Peyer's patch (tissue), 4 donors: ENCODE measurements at regions not wholly inside any gene's neighbourhood (a gene's known extent, or its start where the extent isn't known, plus 50 kb on each side); places are given as distances from the start of the nearest gene placed in this dataset.

Source experiments
- DNase-seq, 3 donors: peaks; one replicate each; pipeline ENCODE4 v3.0.0-alpha.2; 2017 to 2019
- H3K27ac ChIP-seq, 4 donors: fragments of 200-600 bp; sonication (generic); one replicate each; pipeline ENCODE4 v1.5.1; 2016 to 2019
- H3K27me3 ChIP-seq, 2 donors: fragments of 200-600 bp; sonication (generic); one replicate each; pipeline ENCODE4 v1.5.1; 2019
- H3K36me3 ChIP-seq, 3 donors: fragments of 200-600 bp; sonication (generic); one replicate each; pipeline ENCODE4 v1.5.1; 2016 to 2019
- H3K4me1 ChIP-seq, 4 donors: fragments of 200-600 bp; sonication (generic); one replicate each; pipeline ENCODE4 v1.5.1; 2016 to 2019
- H3K4me3 ChIP-seq, 4 donors: fragments of 200-600 bp; sonication (generic); 1 replicate in 3 of 4; 2 replicates in 1 of 4; pipeline ENCODE4 v1.5.1; 2016 to 2019; ENCODE audit warnings: mild to moderate bottlenecking in 1 of 4
- H3K9me3 ChIP-seq, 4 donors: fragments of 200-600 bp; sonication (generic); one replicate each; pipeline ENCODE4 v1.5.1; 2016 to 2019; ENCODE audit warnings: mild to moderate bottlenecking in 1 of 4
- POLR2A ChIP-seq, 2 donors: fragments of 450-650 bp; IDR thresholded peaks; one replicate each; pipeline ENCODE4 v1.5.1; 2017; ENCODE audit warnings: antibody characterized with exemption in 2 of 2, mild to moderate bottlenecking in 2 of 2, moderate library complexity in 2 of 2
- TF ChIP-seq, protein P1 (sequence below), 6 experiments: fragments of 450-650 bp in 4 of 6; fragments of 200-600 bp in 2 of 6; sonication (generic) in 1 of 6; IDR thresholded peaks; one replicate each; pipeline ENCODE4 v1.5.1; 2017 to 2019; ENCODE audit warnings: antibody characterized with exemption in 6 of 6, mild to moderate bottlenecking in 3 of 6, moderate library complexity in 1 of 6

DNA sequence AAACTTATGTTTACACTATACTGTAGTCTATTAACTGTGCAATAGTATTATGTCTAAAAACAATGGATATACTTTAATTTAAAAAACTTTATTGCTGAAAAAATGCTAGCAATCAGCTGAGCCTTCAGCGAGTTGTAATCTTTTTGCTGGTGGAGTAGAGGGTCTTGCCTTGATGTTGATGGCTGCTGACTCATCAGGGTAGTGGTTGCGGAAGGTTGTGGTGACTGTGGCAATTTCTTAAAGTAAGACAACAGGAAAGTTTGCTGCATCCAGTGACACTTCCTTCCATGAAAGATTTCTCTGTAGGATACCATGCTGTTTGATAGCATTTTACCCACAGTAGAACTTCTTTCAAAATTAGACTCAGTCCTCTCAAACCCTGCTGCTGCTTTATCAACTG, 234.7 kb upstream of the CSF3R start:
- no peak overlapping the region for H3K27ac ChIP-seq
- no peak for DNase-seq
- H3K4me3 ChIP-seq, result no peak overlapping the region
- H3K4me1 ChIP-seq, result no peaks in the 10 kb centered on the region
- TF ChIP-seq POLR2A (IDR thresholded peaks at IDR 0.05), result no peak
- TF ChIP-seq, protein P1, sequence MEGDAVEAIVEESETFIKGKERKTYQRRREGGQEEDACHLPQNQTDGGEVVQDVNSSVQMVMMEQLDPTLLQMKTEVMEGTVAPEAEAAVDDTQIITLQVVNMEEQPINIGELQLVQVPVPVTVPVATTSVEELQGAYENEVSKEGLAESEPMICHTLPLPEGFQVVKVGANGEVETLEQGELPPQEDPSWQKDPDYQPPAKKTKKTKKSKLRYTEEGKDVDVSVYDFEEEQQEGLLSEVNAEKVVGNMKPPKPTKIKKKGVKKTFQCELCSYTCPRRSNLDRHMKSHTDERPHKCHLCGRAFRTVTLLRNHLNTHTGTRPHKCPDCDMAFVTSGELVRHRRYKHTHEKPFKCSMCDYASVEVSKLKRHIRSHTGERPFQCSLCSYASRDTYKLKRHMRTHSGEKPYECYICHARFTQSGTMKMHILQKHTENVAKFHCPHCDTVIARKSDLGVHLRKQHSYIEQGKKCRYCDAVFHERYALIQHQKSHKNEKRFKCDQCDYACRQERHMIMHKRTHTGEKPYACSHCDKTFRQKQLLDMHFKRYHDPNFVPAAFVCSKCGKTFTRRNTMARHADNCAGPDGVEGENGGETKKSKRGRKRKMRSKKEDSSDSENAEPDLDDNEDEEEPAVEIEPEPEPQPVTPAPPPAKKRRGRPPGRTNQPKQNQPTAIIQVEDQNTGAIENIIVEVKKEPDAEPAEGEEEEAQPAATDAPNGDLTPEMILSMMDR (IDR thresholded peaks at IDR 0.05), result no peak
- no peaks in the 10 kb centered on the region for H3K27me3 ChIP-seq
- no peaks in the 10 kb centered on the region for H3K9me3 ChIP-seq
- H3K36me3 ChIP-seq, result no peaks in the 10 kb centered on the region

DNA sequence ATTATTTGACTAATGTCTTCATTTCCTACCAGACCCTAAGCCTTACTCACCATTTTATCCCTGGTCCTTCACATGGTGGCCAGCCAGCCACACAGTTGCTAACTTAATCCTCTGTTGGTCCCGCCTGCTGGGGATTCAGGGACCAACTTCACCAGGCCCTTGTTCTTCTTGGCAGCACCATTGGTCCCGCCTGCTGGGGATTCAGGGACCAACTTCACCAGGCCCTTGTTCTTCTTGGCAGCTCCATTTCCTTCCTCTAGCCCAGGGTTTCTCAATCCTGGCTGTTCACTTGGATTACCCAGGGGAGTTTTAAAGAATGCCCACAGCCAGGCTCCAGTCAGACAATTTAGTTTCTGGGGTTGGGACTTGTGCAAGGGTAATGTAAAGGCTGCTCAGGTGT, 233.1 kb upstream of the CSF3R start:
- Histone ChIP-seq H3K27ac (no peak overlapping the region), H3K9me3 (no peaks in the 10 kb centered on the region), H3K4me3 (no peak overlapping the region), H3K36me3 (no peaks in the 10 kb centered on the region), H3K4me1 (no peaks in the 10 kb centered on the region), H3K27me3 (no peaks in the 10 kb centered on the region)
- TF ChIP-seq, protein P1 (IDR thresholded peaks at IDR 0.05), result no peak
- no peak for TF ChIP-seq POLR2A (IDR thresholded peaks at IDR 0.05)
- no peak for DNase-seq

DNA sequence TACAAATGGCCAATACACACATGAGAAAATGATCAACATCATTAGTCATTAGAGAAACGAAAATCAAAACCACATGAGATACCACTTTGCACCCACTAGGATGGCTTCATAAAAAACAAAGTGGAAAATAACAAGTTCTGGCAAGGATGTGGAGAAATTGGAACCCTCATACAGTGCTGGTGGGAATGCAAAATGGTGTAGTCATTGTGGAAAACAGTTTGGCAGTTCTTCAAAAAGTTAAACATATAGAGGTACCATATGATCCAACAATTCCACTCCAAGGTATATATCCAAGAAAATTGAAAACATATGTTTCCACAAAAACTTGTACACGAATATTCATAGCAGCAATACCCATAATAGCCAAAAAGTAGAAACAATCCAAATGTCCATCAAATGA, 231.6 kb upstream of the CSF3R start:
- Histone ChIP-seq H3K4me3 (no peak overlapping the region), H3K9me3 (no peaks in the 10 kb centered on the region), H3K27ac (no peak overlapping the region), H3K4me1 (no peaks in the 10 kb centered on the region), H3K36me3 (no peaks in the 10 kb centered on the region), H3K27me3 (no peaks in the 10 kb centered on the region)
- no peak for DNase-seq
- no peak for TF ChIP-seq POLR2A (IDR thresholded peaks at IDR 0.05)
- TF ChIP-seq, protein P1 (IDR thresholded peaks at IDR 0.05), result no peak

DNA sequence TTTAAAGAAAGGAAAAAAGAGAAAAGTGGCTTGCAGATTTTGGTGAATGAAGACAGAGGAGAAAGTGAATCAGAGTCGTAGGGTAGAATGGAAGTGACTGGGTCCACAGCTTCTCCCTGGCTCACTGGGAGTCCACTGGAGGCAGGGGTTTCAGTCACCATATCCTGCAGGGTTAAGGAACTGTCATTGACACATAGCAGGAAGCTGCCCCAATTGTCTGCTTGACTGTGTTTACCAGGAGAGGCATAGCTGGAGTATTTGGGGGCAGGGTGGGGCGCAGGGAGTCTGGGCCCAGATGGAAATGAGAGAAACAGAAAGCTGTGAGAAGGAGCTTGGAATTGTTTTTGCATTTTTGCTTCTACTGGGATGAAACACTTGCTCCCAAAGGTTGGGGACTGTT, 228.8 kb upstream of the CSF3R start:
- H3K4me3 ChIP-seq, result no peak overlapping the region
- TF ChIP-seq, protein P1 (IDR thresholded peaks at IDR 0.05), result no peak
- no peak for TF ChIP-seq POLR2A (IDR thresholded peaks at IDR 0.05)
- no peaks in the 10 kb centered on the region for H3K9me3 ChIP-seq
- no peak for DNase-seq
- H3K27ac ChIP-seq, result no peak overlapping the region
- no peaks in the 10 kb centered on the region for H3K4me1 ChIP-seq
- H3K36me3 ChIP-seq, result no peaks in the 10 kb centered on the region
- H3K27me3 ChIP-seq, result no peaks in the 10 kb centered on the region

DNA sequence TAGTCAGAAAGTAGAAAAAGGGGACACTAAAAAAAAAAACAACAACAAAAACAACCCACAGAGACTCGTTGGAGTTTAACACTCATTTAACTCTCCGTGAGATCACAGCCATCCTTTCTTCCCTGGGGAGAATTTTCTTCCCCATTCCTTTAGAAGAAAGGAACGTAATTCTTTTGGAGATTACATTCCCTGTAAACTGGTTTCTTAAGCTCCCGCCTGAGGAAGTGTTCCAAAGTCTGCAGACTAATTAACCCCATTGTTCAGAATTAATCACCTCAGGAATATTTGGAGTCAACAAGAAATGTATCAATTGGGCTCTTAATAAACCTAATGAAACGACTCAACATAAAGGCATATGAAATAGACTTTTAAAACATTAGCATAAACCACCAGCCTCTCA, 228.2 kb upstream of the CSF3R start:
- H3K9me3 ChIP-seq, result no peaks in the 10 kb centered on the region
- no peak for DNase-seq
- H3K36me3 ChIP-seq, result no peaks in the 10 kb centered on the region
- H3K4me1 ChIP-seq, result no peaks in the 10 kb centered on the region
- no peak overlapping the region for H3K27ac ChIP-seq
- H3K27me3 ChIP-seq, result no peaks in the 10 kb centered on the region
- TF ChIP-seq, protein P1 (IDR thresholded peaks at IDR 0.05), result no peak
- no peak for TF ChIP-seq POLR2A (IDR thresholded peaks at IDR 0.05)
- no peak overlapping the region for H3K4me3 ChIP-seq

DNA sequence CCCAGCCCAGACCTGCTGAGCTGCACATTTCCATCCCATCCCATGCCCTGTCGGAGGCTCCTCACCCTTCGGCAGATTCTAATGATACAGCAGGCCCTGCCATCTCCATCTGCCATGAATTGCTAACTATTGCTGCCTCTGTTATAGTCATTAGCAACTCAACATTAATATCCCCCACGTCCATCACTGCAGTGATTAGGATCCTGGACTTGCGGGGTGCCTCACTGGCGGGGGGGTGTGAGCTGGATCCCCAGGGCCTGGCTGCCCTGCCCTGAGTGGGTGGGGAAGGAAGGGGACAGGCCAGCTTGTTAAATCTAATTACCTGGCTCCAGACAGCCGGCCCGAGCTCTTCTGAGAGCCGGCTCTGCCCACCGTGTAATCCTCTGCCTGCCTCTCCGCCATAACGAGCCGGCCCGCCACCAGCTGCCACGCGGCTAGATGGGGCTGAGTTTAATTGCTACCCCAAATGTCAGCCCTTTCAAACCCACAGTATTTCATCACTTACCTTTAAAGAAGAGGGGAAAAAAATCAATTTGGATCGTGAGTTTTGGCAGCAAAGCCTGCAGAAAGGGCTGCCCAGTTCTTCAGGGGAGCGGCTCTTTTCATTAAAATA, 227.3 kb upstream of the CSF3R start:
- DNase-seq, result no peak
- TF ChIP-seq, protein P1 (IDR thresholded peaks at IDR 0.05), result no peak
- TF ChIP-seq POLR2A (IDR thresholded peaks at IDR 0.05), result no peak
- H3K27me3 ChIP-seq, result no peaks in the 10 kb centered on the region

More for the DNA sequence above, 227.3 kb upstream of the CSF3R start:
- Histone ChIP-seq H3K4me3 (no peak overlapping the region), H3K36me3 (no peaks in the 10 kb centered on the region), H3K9me3 (no peaks in the 10 kb centered on the region), H3K4me1 (no peaks in the 10 kb centered on the region), H3K27ac (no peak overlapping the region)
